ENCODE measurements at regions not wholly inside any gene's neighbourhood (a gene's known extent, or its start where the extent isn't known, plus 50 kb on each side); places are given as distances from the start of the nearest gene placed in this dataset.

- TF ChIP-seq CTCF (IDR thresholded peaks at IDR 0.05; ENCODE audit: extremely low read depth, insufficient read depth, missing control alignments) = no peak
These were observed 485.7 kb downstream of the TXNL1 start for GRCh38 chr18:56152551-56153310.

GRCh38 chr18:56148373-56148772 is 490.0 kb downstream of the TXNL1 start:
- no peak for TF ChIP-seq CTCF (IDR thresholded peaks at IDR 0.05; ENCODE audit: extremely low read depth, insufficient read depth, missing control alignments)
- in situ Hi-C loops (cut with MboI; ENCODE audit: low pct_unique_long_range_greater_than_20kb, low sequenced_read_pairs, unreplicated experiment) = no loop called here
- DNase-seq (ENCODE audit: low spot score) = no peak

More at GRCh38 chr18:56152551-56153310, 485.7 kb downstream of the TXNL1 start:
- no peak for DNase-seq (ENCODE audit: low spot score)
- in situ Hi-C loops (cut with MboI; ENCODE audit: low pct_unique_long_range_greater_than_20kb, low sequenced_read_pairs, unreplicated experiment) = no loop called here

GRCh38 chr18:56146565-56146964 is 491.8 kb downstream of the TXNL1 start:
- no peak for DNase-seq (ENCODE audit: low spot score)
- in situ Hi-C loops (cut with MboI; ENCODE audit: low pct_unique_long_range_greater_than_20kb, low sequenced_read_pairs, unreplicated experiment) = no loop called here
- no peak for TF ChIP-seq CTCF (IDR thresholded peaks at IDR 0.05; ENCODE audit: extremely low read depth, insufficient read depth, missing control alignments)

- in situ Hi-C loops (cut with MboI; ENCODE audit: low pct_unique_long_range_greater_than_20kb, low sequenced_read_pairs, unreplicated experiment) = no loop called here
- TF ChIP-seq CTCF (IDR thresholded peaks at IDR 0.05; ENCODE audit: extremely low read depth, insufficient read depth, missing control alignments) = no peak
- DNase-seq (ENCODE audit: low spot score) = no peak
These were observed 496.4 kb downstream of the TXNL1 start for GRCh38 chr18:56142001-56142400.

- no peak for TF ChIP-seq CTCF (IDR thresholded peaks at IDR 0.05; ENCODE audit: extremely low read depth, insufficient read depth, missing control alignments)
- DNase-seq (ENCODE audit: low spot score) = no peak
- in situ Hi-C loops (cut with MboI; ENCODE audit: low pct_unique_long_range_greater_than_20kb, low sequenced_read_pairs, unreplicated experiment) = no loop called here
These were observed 498.6 kb downstream of the TXNL1 start for GRCh38 chr18:56139792-56140254.

- in situ Hi-C loops (cut with MboI; ENCODE audit: low pct_unique_long_range_greater_than_20kb, low sequenced_read_pairs, unreplicated experiment) = no loop called here
- no peak for TF ChIP-seq CTCF (IDR thresholded peaks at IDR 0.05; ENCODE audit: extremely low read depth, insufficient read depth, missing control alignments)
- no peak for DNase-seq (ENCODE audit: low spot score)
These were observed 499.0 kb downstream of the TXNL1 start for GRCh38 chr18:56139372-56139771.
